Astrocyte (in vitro differentiated cells and primary cell): ENCODE measurements at regions not wholly inside any gene's neighbourhood (a gene's known extent, or its start where the extent isn't known, plus 50 kb on each side); places are given as distances from the start of the nearest gene placed in this dataset.

Experiments
- DNase-seq: peaks from one replicate; pipeline ENCODE4 v3.0.0-alpha.2; 2010; ENCODE audit warnings: low read depth
- FAIRE-seq: peaks from 2 replicates; lab custom pipeline; 2011; peaks lifted over from hg19 to GRCh38; lab: Jason Lieb, UNC
- H2AFZ ChIP-seq: 2 replicates; pipeline ENCODE4 v1.6.0; 2012; ENCODE audit warnings: low read depth, low read length, inconsistent platforms
- H3K27ac ChIP-seq: 2 replicates; pipeline ENCODE4 v1.5.1; 2011; ENCODE audit warnings: low read depth, low read length, inconsistent platforms
- H3K27me3 ChIP-seq: 2 replicates; pipeline ENCODE4 v1.6.0; 2011; ENCODE audit warnings: low read length, inconsistent platforms; ENCODE audit not compliant: insufficient read depth
- H3K36me3 ChIP-seq: 2 replicates; pipeline ENCODE4 v1.5.1; 2011; ENCODE audit warnings: low read length, inconsistent platforms; ENCODE audit not compliant: insufficient read depth
- H3K4me1 ChIP-seq: 2 replicates; pipeline ENCODE4 v1.5.1; 2011; ENCODE audit warnings: low read length, inconsistent platforms; ENCODE audit not compliant: insufficient read depth
- H3K4me2 ChIP-seq: 2 replicates; pipeline ENCODE4 v1.6.0; 2012; ENCODE audit warnings: low read length, inconsistent platforms
- H3K4me3 ChIP-seq: 2 replicates; pipeline ENCODE4 v1.5.1; 2011; ENCODE audit warnings: low read depth, mild to moderate bottlenecking, low read length, inconsistent platforms; ENCODE audit not compliant: insufficient read depth
- H3K79me2 ChIP-seq: 2 replicates; pipeline ENCODE4 v1.6.0; 2012; ENCODE audit warnings: mild to moderate bottlenecking, low read length, inconsistent platforms; ENCODE audit not compliant: insufficient read depth
- H3K9ac ChIP-seq: 2 replicates; pipeline ENCODE4 v1.6.0; 2012; ENCODE audit warnings: mild to moderate bottlenecking, low read length, inconsistent platforms
- H3K9me3 ChIP-seq: 2 replicates; pipeline ENCODE4 v1.5.1; 2012; ENCODE audit warnings: low read depth, mild to moderate bottlenecking, low read length, inconsistent platforms; ENCODE audit not compliant: insufficient read depth
- H4K20me1 ChIP-seq: 2 replicates; pipeline ENCODE4 v1.6.0; 2012; ENCODE audit warnings: low read length, inconsistent platforms; ENCODE audit not compliant: insufficient read depth
- H3K27ac Mint-ChIP-seq: one replicate; pipeline ENCODE4 v1.8.0; 2021; ENCODE audit warnings: mild to moderate bottlenecking, mixed read lengths; ENCODE audit not compliant: unreplicated experiment
- H3K27me3 Mint-ChIP-seq: one replicate; pipeline ENCODE4 v1.8.0; 2021; ENCODE audit warnings: low read depth, mixed read lengths; ENCODE audit not compliant: unreplicated experiment
- H3K36me3 Mint-ChIP-seq: one replicate; pipeline ENCODE4 v1.8.0; 2021; ENCODE audit warnings: low read depth, mixed read lengths; ENCODE audit not compliant: unreplicated experiment
- H3K4me1 Mint-ChIP-seq: one replicate; pipeline ENCODE4 v1.8.0; 2021; ENCODE audit warnings: low read depth, mixed read lengths; ENCODE audit not compliant: unreplicated experiment
- H3K4me3 Mint-ChIP-seq: one replicate; pipeline ENCODE4 v1.8.0; 2021; ENCODE audit warnings: mild to moderate bottlenecking, moderate library complexity, mixed read lengths; ENCODE audit not compliant: unreplicated experiment
- H3K9me3 Mint-ChIP-seq: one replicate; pipeline ENCODE4 v1.8.0; 2021; ENCODE audit warnings: mild to moderate bottlenecking, mixed read lengths; ENCODE audit not compliant: unreplicated experiment
- EZH2 ChIP-seq: IDR thresholded peaks from 2 replicates; pipeline ENCODE4 v1.6.1; 2012; ENCODE audit warnings: mild to moderate bottlenecking, low read length, inconsistent platforms; ENCODE audit not compliant: insufficient read depth
- TF ChIP-seq, protein P1 (sequence below): IDR thresholded peaks from 2 replicates; pipeline ENCODE4 v1.5.1; 2011; ENCODE audit warnings: low read depth, mild to moderate bottlenecking, inconsistent platforms, low read length, moderate library complexity; ENCODE audit not compliant: insufficient read depth

DNA sequence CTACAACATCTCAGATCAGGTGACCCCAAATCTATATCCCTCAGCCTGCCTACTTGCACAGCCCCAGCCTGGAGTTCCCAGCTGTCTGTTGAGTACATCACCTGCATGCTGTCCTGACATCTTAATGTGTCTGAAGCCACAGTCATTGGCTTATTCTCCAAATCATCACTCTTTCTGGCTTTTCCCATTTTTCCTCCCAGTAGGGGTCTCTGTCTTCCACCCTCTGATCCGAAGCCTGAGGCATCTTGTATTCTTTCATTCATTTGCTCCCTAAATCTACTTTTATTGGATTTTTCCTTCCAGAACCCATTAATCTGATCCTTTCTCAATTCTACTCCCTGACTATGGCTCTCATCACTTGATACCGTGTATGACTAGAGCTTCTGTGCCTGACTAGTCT, 332.9 kb upstream of the DCC start:
- FAIRE-seq (no peak), DNase-seq (no peak)
- Histone ChIP-seq H3K9ac (no peak overlapping the region), H2AFZ (no peak overlapping the region), H3K4me2 (no peak overlapping the region), H3K9me3 (no peaks in the 10 kb centered on the region), H3K27ac (no peak overlapping the region), H3K79me2 (no peaks in the 10 kb centered on the region), H3K4me1 (no peaks in the 10 kb centered on the region), H4K20me1 (no peaks in the 10 kb centered on the region), H3K27me3 (no peaks in the 10 kb centered on the region), H3K36me3 (no peaks in the 10 kb centered on the region), H3K4me3 (no peak overlapping the region)
- H3K4me1 Mint-ChIP-seq: no peaks in the 10 kb centered on the region
- H3K27me3 Mint-ChIP-seq: no peaks in the 10 kb centered on the region
- H3K27ac Mint-ChIP-seq: no peak overlapping the region
- H3K36me3 Mint-ChIP-seq: no peaks in the 10 kb centered on the region
- no peak overlapping the region for H3K4me3 Mint-ChIP-seq
- no peaks in the 10 kb centered on the region for H3K9me3 Mint-ChIP-seq
- TF ChIP-seq, protein P1, sequence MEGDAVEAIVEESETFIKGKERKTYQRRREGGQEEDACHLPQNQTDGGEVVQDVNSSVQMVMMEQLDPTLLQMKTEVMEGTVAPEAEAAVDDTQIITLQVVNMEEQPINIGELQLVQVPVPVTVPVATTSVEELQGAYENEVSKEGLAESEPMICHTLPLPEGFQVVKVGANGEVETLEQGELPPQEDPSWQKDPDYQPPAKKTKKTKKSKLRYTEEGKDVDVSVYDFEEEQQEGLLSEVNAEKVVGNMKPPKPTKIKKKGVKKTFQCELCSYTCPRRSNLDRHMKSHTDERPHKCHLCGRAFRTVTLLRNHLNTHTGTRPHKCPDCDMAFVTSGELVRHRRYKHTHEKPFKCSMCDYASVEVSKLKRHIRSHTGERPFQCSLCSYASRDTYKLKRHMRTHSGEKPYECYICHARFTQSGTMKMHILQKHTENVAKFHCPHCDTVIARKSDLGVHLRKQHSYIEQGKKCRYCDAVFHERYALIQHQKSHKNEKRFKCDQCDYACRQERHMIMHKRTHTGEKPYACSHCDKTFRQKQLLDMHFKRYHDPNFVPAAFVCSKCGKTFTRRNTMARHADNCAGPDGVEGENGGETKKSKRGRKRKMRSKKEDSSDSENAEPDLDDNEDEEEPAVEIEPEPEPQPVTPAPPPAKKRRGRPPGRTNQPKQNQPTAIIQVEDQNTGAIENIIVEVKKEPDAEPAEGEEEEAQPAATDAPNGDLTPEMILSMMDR: no peak
- no peak for TF ChIP-seq EZH2

DNA sequence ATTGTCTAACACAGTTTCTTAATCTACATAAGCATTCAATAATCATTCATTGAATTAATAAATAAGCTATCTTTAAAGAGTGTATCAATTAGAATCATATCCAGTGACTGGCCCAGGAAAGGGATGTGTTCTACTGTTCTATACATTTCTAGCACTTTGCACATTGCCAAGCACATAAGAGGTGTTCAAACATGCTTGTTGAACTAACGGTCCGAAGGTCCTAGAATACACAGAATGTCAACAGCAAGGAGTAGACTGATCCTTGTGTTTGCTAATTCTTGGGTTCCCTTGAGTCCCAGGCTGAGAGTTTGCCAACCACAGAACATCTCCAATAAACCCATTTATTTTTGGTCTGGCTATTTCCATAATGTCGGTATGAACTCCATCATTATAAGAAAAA, 331.7 kb upstream of the DCC start:
- no peak overlapping the region for H3K27ac ChIP-seq
- no peaks in the 10 kb centered on the region for H3K27me3 ChIP-seq
- Mint-ChIP-seq H3K36me3 (no peaks in the 10 kb centered on the region), H3K4me3 (no peak overlapping the region), H3K4me1 (no peaks in the 10 kb centered on the region), H3K27me3 (no peaks in the 10 kb centered on the region), H3K9me3 (no peaks in the 10 kb centered on the region), H3K27ac (no peak overlapping the region)
- no peaks in the 10 kb centered on the region for H4K20me1 ChIP-seq
- TF ChIP-seq, protein P1: no peak
- TF ChIP-seq EZH2: no peak
- no peak overlapping the region for H3K4me2 ChIP-seq
- H3K36me3 ChIP-seq: no peaks in the 10 kb centered on the region
- DNase-seq (no peak), FAIRE-seq (no peak)
- no peaks in the 10 kb centered on the region for H3K9me3 ChIP-seq
- no peaks in the 10 kb centered on the region for H3K4me1 ChIP-seq
- H3K79me2 ChIP-seq: no peaks in the 10 kb centered on the region
- H3K9ac ChIP-seq: no peak overlapping the region
- no peak overlapping the region for H2AFZ ChIP-seq
- no peak overlapping the region for H3K4me3 ChIP-seq

DNA sequence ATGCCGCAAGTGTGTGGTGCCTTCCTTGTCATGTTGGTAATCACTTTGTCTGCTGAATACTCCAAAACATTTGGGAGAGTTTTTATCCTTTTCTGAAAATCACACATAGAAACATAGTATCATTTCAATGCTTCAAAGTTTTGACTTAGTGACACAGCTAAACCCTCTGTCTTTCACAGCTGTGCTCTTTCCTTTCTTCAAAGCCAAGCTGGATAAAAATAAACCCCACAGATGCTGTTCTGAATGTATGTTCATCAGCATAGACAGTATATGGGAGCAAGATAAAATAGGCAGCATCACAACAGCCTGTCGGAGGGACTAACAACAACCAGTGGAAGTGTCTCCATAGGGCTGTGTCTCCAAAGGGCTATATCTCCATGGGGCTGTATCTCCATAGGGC, 331.3 kb upstream of the DCC start:
- Mint-ChIP-seq H3K4me1 (no peaks in the 10 kb centered on the region), H3K4me3 (no peak overlapping the region), H3K27me3 (no peaks in the 10 kb centered on the region), H3K9me3 (no peaks in the 10 kb centered on the region), H3K27ac (no peak overlapping the region), H3K36me3 (no peaks in the 10 kb centered on the region)
- H3K9ac ChIP-seq: no peak overlapping the region
- DNase-seq (no peak), FAIRE-seq (no peak)
- H2AFZ ChIP-seq: no peak overlapping the region
- H3K9me3 ChIP-seq: no peaks in the 10 kb centered on the region
- H4K20me1 ChIP-seq: no peaks in the 10 kb centered on the region
- no peak overlapping the region for H3K27ac ChIP-seq
- H3K36me3 ChIP-seq: no peaks in the 10 kb centered on the region
- H3K4me2 ChIP-seq: no peak overlapping the region
- no peak overlapping the region for H3K4me3 ChIP-seq
- H3K79me2 ChIP-seq: no peaks in the 10 kb centered on the region
- no peaks in the 10 kb centered on the region for H3K27me3 ChIP-seq
- TF ChIP-seq, protein P1: no peak
- TF ChIP-seq EZH2: no peak
- no peaks in the 10 kb centered on the region for H3K4me1 ChIP-seq
